Embryonic facial prominence (tissue), 1 donor: ENCODE measurements at regions not wholly inside any gene's neighbourhood (a gene's known extent, or its start where the extent isn't known, plus 50 kb on each side); places are given as distances from the start of the nearest gene placed in this dataset.

ENCODE experiments used
- DNase-seq: peaks from one replicate; pipeline ENCODE4 v3.0.0-alpha.2; 2016; ENCODE audit errors: extremely low spot score

DNA sequence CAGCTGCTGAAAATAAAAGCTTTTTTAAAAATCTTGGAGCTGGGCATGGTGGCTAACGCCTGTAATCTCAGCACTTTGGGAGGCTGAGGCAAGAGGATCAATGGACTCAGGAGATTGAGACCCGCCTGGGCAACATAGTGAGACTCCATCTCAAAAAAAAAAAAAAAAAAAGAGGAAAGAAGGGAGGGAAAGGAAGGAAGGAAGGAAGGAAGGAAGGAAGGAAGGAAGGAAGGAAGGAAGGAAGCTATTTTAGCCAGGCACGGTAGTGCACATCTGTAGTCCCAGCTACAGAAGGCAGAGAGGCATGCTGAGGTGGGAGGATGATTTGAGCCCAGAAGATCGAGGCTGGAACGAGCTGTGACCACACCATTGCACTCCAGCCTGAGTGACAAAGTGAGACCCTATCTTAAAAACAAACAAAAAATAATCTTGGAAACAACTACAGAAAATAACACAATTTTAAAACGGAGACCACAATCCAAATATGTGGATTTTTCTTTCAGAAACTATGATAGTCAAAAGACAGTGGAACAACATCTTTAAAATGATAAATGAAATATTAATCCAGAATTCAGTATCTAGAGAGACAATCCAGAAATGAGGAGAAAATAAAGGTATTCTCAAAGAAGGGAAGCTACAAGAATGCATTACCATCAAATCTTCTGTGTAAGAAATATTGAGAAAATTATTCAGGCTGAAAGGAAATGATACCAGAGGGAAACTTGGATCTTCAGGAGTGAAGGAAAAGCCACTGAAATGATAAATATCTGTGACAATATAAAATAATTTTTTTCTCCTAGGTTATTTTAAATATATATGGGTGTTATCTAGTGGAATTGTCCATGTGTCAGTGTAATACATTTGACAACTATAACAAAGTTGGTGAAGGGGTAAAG lies 182.0 kb downstream of the GPX5 start:
- no peak for DNase-seq

GRCh38 chr6:28709478-28710349 lies 184.0 kb downstream of the GPX5 start:
- DNase-seq: no peak

DNA sequence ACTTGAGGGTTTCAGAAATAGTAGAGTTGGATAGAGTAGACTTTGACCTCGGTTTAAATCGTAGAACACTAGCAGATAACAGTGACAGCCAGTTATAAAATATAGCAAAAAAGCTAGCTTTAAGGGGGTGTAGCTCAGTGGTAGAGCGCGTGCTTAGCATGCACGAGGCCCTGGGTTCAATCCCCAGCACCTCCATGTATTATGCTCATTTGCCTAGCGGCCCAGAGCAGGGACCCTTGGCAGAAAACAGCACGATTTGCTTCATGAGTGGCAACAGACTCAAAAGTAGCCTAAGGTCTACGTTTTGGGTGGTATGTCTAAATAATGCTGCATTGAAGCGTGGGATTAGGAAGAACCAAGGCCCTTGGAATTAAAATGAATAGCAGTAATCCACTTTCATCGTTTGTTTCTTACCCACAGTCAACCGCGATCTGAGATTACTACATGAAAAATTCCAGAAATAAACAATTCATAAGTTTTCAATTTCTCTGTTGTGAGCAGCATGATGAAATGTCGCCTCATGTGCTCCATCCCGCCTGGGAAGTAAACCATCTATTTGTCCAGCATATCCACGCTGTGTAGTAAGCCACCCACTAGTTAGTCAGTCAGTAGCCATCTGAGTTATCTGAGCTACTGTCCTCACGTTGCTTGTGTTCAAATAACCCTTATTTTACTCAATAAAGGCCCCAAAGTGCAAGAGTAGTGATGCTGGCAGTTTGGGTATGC lies 184.9 kb downstream of the GPX5 start:
- no peak for DNase-seq

DNA sequence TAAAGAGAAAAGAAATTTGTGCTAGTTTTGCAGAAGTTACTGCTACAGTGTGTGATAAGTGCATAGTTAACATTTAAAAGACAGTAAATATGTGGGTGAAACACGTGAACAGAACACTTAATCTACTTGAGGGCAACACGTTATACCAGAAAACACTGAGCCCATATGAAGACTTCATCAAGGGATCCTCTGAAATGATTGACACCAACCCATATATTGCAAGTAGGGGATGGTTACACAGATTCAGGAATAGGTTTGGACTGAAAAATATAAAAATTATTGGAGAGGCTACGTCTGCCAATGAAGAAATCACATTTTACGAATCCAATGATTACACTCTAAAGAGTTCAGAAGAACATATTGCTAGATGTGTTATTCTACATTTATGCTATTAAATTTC lies 185.6 kb downstream of the GPX5 start:
- DNase-seq: no peak

DNA sequence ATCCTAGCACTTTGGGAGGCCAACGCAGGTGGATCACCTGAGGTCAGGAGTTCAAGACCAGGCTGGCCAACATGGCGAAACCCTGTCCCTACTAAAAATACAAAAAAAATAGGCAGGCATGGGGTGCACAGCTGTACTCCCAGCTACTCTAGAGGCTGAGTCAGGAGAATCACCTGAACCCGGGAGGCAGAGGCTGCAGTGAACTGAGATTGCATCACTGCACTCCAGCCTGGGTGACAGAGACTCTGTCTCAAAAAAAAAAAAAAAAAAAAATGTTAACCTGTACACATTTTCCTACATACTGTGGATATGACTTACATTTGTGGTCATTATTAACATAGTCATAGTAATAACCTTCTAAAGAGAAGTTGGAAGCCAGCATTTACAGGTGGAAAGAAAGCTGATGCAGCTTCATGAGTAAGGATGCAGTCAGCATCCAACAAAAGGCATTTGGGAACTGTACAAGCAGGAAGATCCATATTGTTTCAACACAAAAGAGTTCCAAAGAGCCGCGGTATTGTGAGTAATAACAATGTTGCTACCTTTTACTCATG lies 186.2 kb downstream of the GPX5 start:
- no peak for DNase-seq

- no peak for DNase-seq
Observed at GRCh38 chr6:28712982-28713381, 187.3 kb downstream of the GPX5 start.

- no peak for DNase-seq
Observed at GRCh38 chr6:28719275-28719940, 193.7 kb downstream of the GPX5 start.

DNA sequence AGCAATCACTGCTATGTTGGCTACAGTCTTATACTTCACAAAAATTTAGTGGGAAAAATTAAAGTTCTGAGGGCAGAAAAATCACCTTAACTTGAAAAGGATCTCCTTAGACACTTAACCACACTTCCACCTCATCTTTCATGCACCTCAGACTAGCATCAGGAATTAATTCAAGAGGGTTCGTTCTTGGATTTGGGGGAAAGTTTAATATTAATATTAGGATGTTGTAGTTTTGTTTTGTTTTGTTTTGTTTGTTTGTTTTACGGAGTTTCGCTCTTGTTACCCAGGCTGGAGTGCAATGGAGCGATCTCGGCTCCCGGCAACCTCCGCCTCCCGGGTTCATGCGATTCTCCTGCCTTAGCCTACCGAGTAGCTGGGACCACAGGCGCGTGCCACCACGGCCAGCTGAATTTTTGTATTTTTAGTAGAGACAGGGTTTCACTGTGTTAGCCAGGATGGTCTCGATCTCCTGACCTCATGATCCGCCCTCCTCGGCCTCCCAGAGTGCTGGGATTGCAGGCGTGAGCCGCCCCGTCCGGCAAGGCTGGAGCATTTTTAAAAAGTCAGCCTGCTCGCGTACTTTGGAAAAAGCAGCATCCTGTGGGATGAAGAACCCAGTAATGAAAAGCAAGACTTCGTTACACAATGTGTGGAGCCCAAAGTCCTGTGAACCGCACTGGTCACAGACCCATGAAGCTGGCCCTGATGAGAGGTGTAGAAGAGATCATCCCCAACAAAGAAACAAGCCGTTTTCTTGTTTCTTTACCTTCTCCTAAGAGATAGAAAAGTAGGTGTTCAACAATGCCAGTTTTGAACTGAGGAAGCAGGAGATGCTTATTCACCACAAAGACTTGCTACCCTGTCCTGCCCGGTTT lies 194.9 kb downstream of the GPX5 start:
- DNase-seq: no peak

DNA sequence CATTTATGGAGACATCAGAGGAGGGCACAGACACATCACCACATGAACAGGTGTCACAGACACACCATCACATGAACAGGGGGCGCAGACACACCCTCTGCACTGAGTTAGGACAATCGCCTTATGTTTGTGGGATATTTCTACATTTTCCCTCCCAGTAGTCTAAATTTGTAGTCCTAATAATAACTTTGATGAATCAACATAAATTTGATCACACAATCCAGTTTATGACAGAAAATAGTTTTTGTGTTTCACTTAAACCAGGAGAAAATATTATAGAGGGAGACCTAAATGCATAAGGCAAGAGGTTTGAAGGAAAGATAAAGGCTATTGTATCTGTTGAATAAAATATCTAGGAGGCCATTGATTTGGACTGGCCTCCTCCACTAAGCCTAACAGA lies 195.7 kb downstream of the GPX5 start:
- DNase-seq: no peak

DNA sequence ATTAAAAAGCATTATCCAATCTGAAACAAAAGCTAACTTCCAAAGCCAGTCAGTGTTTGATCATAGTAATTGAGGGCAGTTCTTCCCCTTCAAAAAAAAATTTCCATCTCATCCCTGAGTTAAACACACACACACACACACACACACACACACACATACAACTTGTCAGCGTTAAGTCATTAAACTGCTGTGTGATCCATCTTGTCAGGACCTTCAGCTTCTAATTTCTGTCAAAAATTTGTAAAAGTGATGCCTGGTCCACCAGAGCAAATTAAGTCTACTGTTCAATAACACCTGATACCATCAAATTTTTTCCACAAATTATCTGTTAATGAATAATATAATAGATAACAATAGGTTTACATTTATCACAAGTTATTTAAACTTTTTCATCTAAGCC lies 198.7 kb downstream of the GPX5 start:
- DNase-seq: no peak

GRCh38 chr6:28725274-28725809 lies 198.4 kb downstream of the TRIM27 start:
- no peak for DNase-seq

DNA sequence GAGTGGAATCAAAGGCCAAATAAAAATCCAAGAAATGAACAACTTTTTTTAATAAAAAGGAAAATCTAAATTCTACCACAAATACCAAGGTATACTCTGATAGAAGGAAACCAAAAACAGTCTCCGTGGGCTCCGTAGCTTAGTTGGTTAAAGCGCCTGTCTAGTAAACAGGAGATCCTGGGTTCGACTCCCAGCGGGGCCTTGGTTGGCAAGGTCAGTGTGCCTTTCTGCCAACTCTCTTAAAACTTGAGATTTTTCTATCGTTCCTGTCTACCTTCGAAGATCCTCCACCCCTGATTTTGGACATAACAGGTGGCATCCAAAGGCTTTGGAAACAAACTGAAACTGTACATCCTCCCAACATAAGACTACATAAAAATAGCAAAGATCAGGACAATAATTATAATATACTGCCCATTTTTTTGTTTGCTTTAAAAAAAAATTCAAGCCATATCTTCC lies 197.9 kb downstream of the TRIM27 start:
- no peak for DNase-seq

GRCh38 chr6:28726569-28727309 lies 197.0 kb downstream of the TRIM27 start:
- no peak for DNase-seq

- DNase-seq: no peak
Observed at GRCh38 chr6:28727559-28728211, 196.1 kb downstream of the TRIM27 start.

DNA sequence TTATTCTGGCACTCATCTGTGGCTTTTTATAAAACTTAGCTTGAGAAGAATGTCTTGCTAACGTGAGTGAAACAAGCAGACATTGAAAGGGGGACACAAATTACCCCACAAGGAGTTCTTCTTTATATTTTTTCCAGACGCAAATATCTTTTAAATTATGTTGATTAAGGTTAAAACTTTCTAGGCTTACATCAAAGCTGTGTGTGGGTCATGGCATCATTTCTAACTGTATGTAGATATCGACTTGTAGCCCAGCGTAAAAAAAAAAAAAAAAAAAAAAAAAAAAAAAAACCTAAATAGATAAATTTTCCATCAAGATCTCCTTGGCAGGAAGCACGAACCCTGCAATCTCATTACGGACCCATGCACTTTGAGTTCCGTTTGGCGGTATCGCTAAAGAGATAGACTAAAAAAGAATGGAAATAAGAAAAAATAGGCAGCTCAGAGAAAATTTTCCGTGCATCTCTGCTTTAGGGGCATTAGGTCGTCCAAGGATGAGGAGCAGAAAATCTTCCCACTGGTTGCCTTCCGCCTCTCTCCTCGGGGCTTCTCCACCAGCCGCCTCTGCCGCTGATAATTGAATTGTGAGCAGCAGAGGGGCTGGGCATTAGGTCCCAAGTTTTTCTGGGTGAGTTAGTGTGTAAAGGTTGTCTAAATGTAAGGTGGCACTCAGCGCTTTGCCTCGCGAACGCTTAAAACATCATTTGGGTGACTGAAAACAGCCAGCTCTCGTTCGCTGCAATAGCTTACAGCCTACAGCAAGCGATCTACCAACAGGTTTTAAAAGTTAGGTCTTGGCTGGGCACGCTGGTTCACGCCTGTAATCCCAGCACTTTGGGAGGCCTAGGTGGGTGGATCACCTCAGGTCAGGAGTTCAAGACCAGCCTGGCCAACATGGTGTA lies 194.0 kb downstream of the TRIM27 start:
- DNase-seq: no peak

- DNase-seq: no peak
Observed at GRCh38 chr6:28732052-28732451, 191.7 kb downstream of the TRIM27 start.

DNA sequence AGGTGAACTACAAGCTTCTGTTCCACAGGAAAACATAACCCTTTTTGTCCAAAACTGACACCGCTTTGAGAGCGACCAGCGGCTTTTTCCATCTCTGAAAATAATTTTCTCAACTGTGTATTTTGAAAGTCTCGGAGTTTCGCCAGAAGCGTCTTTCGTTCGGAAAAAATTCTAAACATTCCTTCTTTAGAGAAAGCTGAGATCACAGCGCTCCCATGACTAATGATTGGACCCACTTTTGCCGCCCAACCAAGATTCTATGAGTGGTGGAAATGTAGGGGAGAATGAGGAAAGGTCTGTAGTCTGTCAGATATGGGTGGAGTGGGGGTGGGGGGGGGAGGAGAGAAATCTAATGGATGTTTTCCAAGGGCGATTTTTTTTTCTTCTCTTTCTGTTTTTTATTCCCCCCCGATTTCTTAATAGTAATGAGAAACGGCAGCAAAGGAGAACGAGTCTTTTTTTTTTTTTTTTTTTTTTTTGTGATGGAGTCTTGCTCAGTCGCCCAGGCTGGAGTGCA lies 189.3 kb downstream of the TRIM27 start:
- DNase-seq: no peak
